ENCODE measurements at regions not wholly inside any gene's neighbourhood (a gene's known extent, or its start where the extent isn't known, plus 50 kb on each side); places are given as distances from the start of the nearest gene placed in this dataset.
"Not testable (repeated sequence)": the region's sequence is repeated elsewhere in the genome, so short reads cannot be mapped to it uniquely, and the experiment has no call there.

DNA sequence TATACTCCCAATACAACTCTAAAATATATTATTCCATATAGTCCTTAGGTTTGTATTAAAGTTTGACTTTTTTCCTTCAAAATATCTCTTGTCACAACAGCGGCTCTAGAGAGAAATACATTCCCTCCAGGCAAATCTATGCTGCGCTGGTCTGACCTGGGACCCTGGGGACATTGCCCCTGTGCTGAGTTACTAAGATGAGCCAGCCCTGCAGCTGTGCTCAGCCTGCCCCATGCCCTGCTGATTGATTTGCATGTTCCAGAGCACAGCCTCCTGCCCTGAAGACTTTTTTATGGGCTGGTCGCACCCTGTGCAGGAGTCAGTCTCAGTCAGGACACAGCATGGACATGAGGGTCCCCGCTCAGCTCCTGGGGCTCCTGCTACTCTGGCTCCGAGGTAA, 1170.7 kb downstream of the RPIA start:
- H3K4me3 ChIP-seq; H3K9me3 ChIP-seq; DNase-seq; H3K27ac ChIP-seq; H3K4me1 ChIP-seq; H3K36me3 ChIP-seq; intact Hi-C loops (cut with DNase I; ENCODE audit: low total_unique reads); H3K27me3 ChIP-seq (replicated peaks in 1 of 7): not testable (repeated sequence)
- 57 to 86% methylated on average over 1 to 2 of the region's 5 CpGs; no CpG with 5 or more reads in 3 of the 5 donors for whole genome bisulfite sequencing, 5 donors

DNA sequence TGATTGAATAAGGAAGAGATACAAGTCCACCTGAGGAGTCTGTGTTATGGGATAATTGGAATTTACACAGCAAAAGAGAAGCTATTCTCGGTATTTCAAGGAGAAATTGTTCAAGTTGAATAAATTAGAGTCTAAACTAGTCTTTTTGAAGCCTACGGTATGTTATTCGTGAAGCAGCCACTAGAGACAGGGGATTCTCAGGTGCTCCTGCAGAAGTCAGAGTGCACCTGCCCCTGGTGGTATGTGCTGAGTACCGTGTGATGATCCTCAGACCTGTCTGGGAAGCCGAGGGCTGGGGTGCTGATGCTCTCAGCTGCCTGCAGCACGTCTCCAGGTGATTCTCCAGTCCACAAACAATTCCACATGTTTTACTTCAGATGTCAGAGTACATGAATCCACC, 1171.7 kb downstream of the RPIA start:
- H3K27me3 ChIP-seq (replicated peaks in 1 of 7); H3K9me3 ChIP-seq; H3K27ac ChIP-seq; DNase-seq; intact Hi-C loops (cut with DNase I; ENCODE audit: low total_unique reads); H3K4me1 ChIP-seq; H3K36me3 ChIP-seq; H3K4me3 ChIP-seq: not testable (repeated sequence)
- WGBS, 5 donors, result no CpG with 5 or more reads among the region's 6 CpGs

DNA sequence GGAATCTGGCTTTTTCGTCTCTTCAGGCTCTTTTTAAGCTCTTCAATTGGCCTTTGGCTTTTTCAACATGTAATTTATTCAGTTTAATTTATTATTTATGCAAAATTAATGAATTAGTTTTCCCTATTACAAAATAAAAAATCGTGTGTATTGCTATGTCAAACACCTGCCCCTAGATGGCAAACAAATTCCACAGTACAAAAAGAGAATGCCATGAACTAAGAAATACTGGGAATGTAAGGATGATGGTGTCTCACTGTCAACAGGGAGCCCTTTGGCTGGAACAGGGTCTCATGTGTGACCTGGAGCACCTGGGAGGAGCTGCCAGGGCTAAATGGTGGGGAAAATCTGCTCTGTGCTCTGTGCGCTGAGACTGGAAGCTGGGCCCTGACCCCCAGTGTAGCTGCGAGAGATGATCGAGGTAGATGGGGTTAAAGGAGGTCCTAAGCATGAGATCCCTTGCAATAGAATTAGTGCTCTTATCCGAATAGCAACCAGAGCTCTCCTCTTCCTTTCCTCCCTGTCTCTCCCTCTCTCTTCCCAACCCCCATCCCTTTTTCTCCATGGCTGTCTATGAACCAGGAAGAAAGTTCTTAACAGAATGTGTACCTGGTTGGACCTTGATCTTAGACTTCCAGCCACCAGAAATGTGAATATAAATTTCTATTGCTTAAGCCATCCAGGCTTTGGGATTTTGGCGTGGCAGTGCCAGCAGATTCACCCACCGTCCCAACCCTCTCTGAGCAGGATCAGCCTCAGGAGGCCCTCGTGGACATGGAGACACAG, 1183.5 kb downstream of the RPIA start:
- H3K9me3 ChIP-seq; H3K27ac ChIP-seq; H3K4me1 ChIP-seq; H3K27me3 ChIP-seq (replicated peaks in 1 of 7); DNase-seq; intact Hi-C loops (cut with DNase I; ENCODE audit: low total_unique reads); H3K4me3 ChIP-seq; H3K36me3 ChIP-seq: not testable (repeated sequence)
- 13 to 65% (median 50%) methylated on average over 1 to 4 of the region's 9 CpGs for WGBS, 5 donors

DNA sequence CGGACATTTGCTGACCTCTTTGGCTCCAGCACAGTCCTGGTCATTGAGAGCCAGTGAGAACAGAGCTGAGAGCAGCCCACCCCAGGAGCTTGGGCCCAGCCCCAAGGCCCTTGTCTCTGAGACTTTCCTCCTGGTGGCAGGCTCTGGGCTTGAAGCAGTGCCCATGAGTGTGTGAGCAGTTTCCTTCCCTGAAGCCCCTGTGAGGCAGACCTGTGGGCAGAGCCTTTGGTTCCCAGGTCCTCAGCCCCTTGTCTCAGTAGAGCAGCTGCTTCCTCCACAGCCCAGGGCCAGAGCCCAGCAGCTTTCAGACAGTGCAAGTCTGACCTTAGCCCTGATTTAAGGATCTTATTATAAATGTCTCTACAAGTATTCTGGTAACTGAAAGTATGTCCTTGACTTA, 1185.0 kb downstream of the RPIA start:
- H3K4me1 ChIP-seq; H3K4me3 ChIP-seq; H3K27me3 ChIP-seq (replicated peaks in 1 of 7); intact Hi-C loops (cut with DNase I; ENCODE audit: low total_unique reads); DNase-seq; H3K9me3 ChIP-seq; H3K27ac ChIP-seq; H3K36me3 ChIP-seq: not testable (repeated sequence)
- WGBS, 5 donors, result 50% methylated on average over 1 of the region's 1 CpG; no CpG with 5 or more reads in 4 of the 5 donors

DNA sequence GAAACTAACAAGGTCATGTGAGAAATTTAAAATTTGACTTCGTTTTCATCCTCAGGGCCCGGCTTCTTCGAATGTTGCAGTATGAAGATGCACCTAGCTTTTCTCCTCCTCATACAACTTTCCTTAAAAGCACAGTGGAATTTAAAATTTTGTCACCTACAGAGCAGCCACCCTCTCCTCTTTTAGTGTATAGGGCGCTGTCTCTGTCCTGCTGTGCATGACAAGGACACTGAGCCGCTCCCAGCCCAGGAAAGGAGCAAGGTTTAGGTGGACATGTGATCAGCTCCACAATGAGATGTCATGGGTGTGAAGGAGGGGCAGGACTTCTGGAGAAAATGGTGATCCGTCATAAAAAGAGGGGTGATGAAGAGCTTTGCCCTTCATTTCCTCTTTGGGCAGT, 1185.4 kb downstream of the RPIA start:
- H3K9me3 ChIP-seq; H3K36me3 ChIP-seq; H3K27ac ChIP-seq; DNase-seq; H3K27me3 ChIP-seq (replicated peaks in 1 of 7); H3K4me3 ChIP-seq; intact Hi-C loops (cut with DNase I; ENCODE audit: low total_unique reads); H3K4me1 ChIP-seq: not testable (repeated sequence)
- 59 to 76% (median 72%) methylated on average over 6 of the region's 6 CpGs for WGBS, 5 donors

DNA sequence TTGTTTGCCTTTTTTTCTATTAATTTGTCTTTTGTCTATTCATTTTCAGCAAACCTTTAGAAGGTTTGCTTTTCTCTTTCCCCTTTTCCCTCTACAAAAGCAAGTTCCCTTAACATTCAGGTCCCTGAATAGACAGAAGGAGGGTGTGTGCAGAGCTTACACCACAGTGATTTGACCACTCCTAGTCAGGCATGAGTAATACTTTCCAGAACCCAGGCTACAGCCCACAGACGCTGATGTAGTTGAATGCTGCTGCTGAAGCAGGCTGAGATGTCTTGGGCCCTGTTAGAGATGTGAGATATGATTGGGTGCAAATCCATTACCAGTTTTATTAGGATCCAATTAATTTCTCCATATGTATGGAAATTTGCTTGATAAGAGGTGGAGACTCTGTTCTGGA, 1191.4 kb downstream of the RPIA start:
- H3K4me1 ChIP-seq; H3K36me3 ChIP-seq; H3K9me3 ChIP-seq; intact Hi-C loops (cut with DNase I; ENCODE audit: low total_unique reads); H3K27me3 ChIP-seq (replicated peaks in 1 of 7); DNase-seq; H3K4me3 ChIP-seq; H3K27ac ChIP-seq: not testable (repeated sequence)
- WGBS, 5 donors, result 28 to 80% (median 42%) methylated on average over 1 of the region's 1 CpG; no CpG with 5 or more reads in 1 of the 5 donors

DNA sequence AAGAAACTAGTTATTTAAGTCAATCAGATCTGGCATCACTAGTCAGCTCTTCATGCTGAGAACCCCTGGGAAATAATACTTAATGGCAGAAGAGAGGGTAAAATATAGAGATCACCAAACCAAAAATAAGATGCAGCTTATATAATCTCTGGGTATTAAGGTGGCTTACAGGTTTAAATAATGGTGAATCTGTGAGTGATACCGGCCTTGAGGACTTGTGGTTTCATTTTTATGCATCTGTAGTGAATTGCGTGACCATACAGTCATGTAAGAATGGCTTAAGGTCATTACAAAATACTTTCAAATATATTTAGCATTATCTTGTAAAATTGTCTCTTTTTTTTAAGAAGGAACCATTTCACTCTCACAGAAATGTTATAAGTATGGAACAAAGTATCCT, 1192.2 kb downstream of the RPIA start:
- WGBS, 5 donors, result 26 to 55% (median 44%) methylated on average over 1 to 2 of the region's 2 CpGs
- H3K36me3 ChIP-seq; H3K27ac ChIP-seq; intact Hi-C loops (cut with DNase I; ENCODE audit: low total_unique reads); H3K4me3 ChIP-seq; DNase-seq; H3K9me3 ChIP-seq; H3K4me1 ChIP-seq; H3K27me3 ChIP-seq (replicated peaks in 1 of 7): not testable (repeated sequence)

DNA sequence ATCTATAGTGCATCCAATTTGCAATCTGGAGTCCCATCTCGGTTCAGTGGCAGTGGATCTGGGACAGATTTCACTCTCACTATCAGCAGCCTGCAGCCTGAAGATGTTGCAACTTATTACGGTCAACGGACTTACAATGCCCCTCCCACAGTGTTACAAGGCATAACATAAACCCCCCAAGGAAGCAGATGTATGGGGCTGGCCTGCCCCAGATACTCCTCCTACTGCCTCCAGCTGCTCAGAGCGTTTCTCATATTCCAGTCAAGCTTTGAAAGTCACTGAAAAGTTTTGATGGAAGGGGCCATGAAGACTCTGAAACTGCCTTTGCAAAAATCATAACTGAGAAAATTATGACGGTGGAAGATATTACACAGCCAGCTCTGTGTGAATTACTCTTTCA, 1193.6 kb downstream of the RPIA start:
- H3K9me3 ChIP-seq; H3K27ac ChIP-seq; DNase-seq; H3K4me3 ChIP-seq; H3K36me3 ChIP-seq; H3K4me1 ChIP-seq; H3K27me3 ChIP-seq (replicated peaks in 1 of 7); intact Hi-C loops (cut with DNase I; ENCODE audit: low total_unique reads): not testable (repeated sequence)
- WGBS, 5 donors, result 8 to 33% (median 27%) methylated on average over 1 to 2 of the region's 5 CpGs

DNA sequence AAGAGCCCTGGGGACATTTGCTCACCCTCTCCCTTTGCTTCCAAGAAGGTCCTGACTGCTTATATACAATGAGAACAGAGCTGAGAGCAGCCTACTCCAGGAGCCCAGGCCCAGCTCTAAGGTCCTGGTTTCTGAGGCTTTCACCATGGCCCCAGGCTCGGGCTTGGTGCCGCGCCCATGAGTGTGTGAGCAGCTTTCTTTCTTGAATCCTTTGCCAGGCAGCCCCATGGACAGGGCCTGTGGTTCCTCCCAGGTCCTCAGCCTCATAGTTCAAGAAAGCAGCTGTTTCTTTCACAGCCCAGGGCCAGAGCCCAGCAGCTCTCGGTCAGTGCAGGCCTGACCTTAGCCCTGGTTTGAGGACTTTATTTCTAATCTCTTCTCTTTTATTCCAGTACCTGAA, 1197.2 kb downstream of the RPIA start:
- H3K9me3 ChIP-seq; intact Hi-C loops (cut with DNase I; ENCODE audit: low total_unique reads); H3K27ac ChIP-seq; H3K36me3 ChIP-seq; H3K27me3 ChIP-seq (replicated peaks in 1 of 7); DNase-seq; H3K4me1 ChIP-seq; H3K4me3 ChIP-seq: not testable (repeated sequence)
- no CpG with 5 or more reads among the region's 4 CpGs for WGBS, 5 donors

DNA sequence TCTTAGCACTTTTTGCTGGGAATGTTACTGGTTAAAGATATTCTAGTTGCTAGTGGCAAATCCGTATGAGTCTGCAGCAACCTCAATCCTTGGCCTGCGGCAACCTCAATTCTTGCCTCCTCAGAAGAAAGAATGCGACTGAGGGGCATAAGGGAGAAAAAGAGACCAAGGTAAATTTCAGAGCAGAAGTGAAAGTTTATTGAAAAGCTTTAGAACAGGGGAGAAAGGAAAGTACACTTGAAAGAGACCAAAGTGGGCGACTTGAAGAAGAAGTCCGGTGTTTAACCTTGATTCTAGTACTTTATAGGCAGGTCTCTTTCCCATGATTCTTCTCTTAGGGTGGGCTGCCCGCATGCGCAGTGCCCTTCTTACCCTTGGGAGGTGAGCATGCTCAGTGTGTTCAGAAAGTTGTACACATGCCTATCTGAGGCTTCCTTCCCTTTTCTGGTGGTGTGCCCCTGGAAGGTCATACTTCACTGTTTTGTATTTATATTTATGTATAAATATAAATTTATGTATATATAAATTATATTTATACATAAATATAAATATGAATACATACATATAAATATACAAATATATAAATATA, 1198.8 kb downstream of the RPIA start:
- H3K4me3 ChIP-seq; H3K27ac ChIP-seq; H3K36me3 ChIP-seq; DNase-seq; H3K27me3 ChIP-seq (replicated peaks in 1 of 7); H3K4me1 ChIP-seq; intact Hi-C loops (cut with DNase I; ENCODE audit: low total_unique reads); H3K9me3 ChIP-seq: not testable (repeated sequence)
- no CpG with 5 or more reads among the region's 7 CpGs for WGBS, 5 donors

DNA sequence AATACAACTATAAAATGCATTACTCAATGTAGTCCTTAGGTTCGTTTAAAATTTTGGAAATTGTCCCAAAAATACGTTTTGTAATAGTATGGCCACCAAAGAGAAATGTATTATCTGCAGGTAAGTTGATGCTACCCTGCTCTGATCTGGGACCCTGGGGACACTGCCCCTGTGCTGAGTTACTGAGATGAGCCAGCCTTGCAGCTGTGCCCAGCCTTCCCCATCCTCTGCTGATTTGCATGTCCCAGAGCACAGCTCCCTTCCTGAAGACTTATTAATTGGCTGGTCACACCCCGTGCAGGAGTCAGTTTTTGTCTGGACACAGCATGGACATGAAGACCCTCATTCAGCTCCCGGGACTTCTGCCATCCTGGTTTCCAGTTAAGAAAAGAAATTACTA, 1203.5 kb downstream of the RPIA start:
- H3K4me1 ChIP-seq; H3K36me3 ChIP-seq; H3K27me3 ChIP-seq (replicated peaks in 1 of 7); H3K27ac ChIP-seq; intact Hi-C loops (cut with DNase I; ENCODE audit: low total_unique reads); H3K9me3 ChIP-seq; H3K4me3 ChIP-seq; DNase-seq: not testable (repeated sequence)
- no CpG with 5 or more reads among the region's 4 CpGs for WGBS, 5 donors
